ENCODE measurements at regions not wholly inside any gene's neighbourhood (a gene's known extent, or its start where the extent isn't known, plus 50 kb on each side); places are given as distances from the start of the nearest gene placed in this dataset.

GRCh38 chr15:52844823-52845222 lies 54.7 kb upstream of the ONECUT1 start:
- H3K4me3 Mint-ChIP-seq (ENCODE audit: low read depth): no peak overlapping the region
- DNase-seq (ENCODE audit: low spot score): no peak
- H3K27me3 Mint-ChIP-seq (ENCODE audit: low read depth): no peaks in the 10 kb centered on the region
- no peaks in the 10 kb centered on the region for H3K36me3 Mint-ChIP-seq (ENCODE audit: low read depth)
- H3K9me3 Mint-ChIP-seq: no peaks in the 10 kb centered on the region
- no peaks in the 10 kb centered on the region for H3K4me1 Mint-ChIP-seq (ENCODE audit: low read depth)
- intact Hi-C loops (cut with micrococcal nuclease): no loop called here
- no peak overlapping the region for H3K27ac Mint-ChIP-seq
